GM10248 (cell line): ENCODE measurements at regions not wholly inside any gene's neighbourhood (a gene's known extent, or its start where the extent isn't known, plus 50 kb on each side); places are given as distances from the start of the nearest gene placed in this dataset.

Source experiments
- CTCF ChIA-PET: fragments of 300-600 bp; sonication (Branson Sonifier 250); formaldehyde crosslinking; extraction: SDS; loops from one replicate; lab custom pipeline; 2021; ENCODE audit warnings: antibody characterized with exemption; lab: Yijun Ruan, JAX
- POLR2A ChIA-PET: fragments of 350-650 bp; sonication (Branson Sonifier 250); formaldehyde crosslinking; extraction: SDS; loops from one replicate; lab custom pipeline; 2020; ENCODE audit warnings: antibody characterized with exemption; lab: Yijun Ruan, JAX
- DNase-seq: peaks from one replicate; pipeline ENCODE4 v3.0.0; 2012; ENCODE audit errors: extremely low spot score
- CTCF ChIP-seq: IDR thresholded peaks from 2 replicates; pipeline ENCODE4 v1.5.1; 2012; ENCODE audit warnings: mild to moderate bottlenecking, low read depth; ENCODE audit errors: extremely low read depth, missing control alignments, control extremely low read depth

- ChIA-PET POLR2A (no interaction called here), CTCF (interaction anchor here (1.0 to 3.8 kb wide), 3 partner anchors 8 to 30 kb away, joined by 3 to 12 read pairs (median 3); no protein-coding TSS in a partner anchor)
- no peak for TF ChIP-seq CTCF
- DNase-seq = no peak
Measured at GRCh38 chr15:47548231-47548630, 169.1 kb upstream of the SEMA6D start.

GRCh38 chr15:47548986-47549385 is 168.3 kb upstream of the SEMA6D start:
- POLR2A ChIA-PET = no interaction called here
- no peak for TF ChIP-seq CTCF
- CTCF ChIA-PET = interaction anchor here (3.8 kb wide), 1 partner anchor 11 kb away, joined by 12 read pairs; no protein-coding TSS in a partner anchor

GRCh38 chr15:47551079-47551478 is 166.2 kb upstream of the SEMA6D start:
- ChIA-PET POLR2A (no interaction called here), CTCF (interaction anchor here (1.0 to 1.4 kb wide), 4 partner anchors 10 to 534 kb away, joined by 3 to 5 read pairs (median 4); no protein-coding TSS in a partner anchor)
- no peak for TF ChIP-seq CTCF
- no peak for DNase-seq

More at GRCh38 chr15:47548986-47549385, 168.3 kb upstream of the SEMA6D start:
- no peak for DNase-seq

- TF ChIP-seq CTCF = no peak
- ChIA-PET POLR2A (no interaction called here), CTCF (interaction anchor here (1.4 kb wide), 2 partner anchors 10 to 437 kb away, joined by 4 to 5 read pairs; no protein-coding TSS in a partner anchor)
- DNase-seq = no peak
Measured at GRCh38 chr15:47551546-47551945, 165.8 kb upstream of the SEMA6D start.

GRCh38 chr15:47552978-47553608 is 164.2 kb upstream of the SEMA6D start:
- ChIA-PET POLR2A (no interaction called here), CTCF (interaction anchor here (1.5 kb wide), 1 partner anchor 78 kb away, joined by 3 read pairs; no protein-coding TSS in a partner anchor)
- no peak for TF ChIP-seq CTCF
- no peak for DNase-seq

GRCh38 chr15:47553947-47554346 is 163.4 kb upstream of the SEMA6D start:
- CTCF ChIA-PET = interaction anchor here (1.5 kb wide), 1 partner anchor 79 kb away, joined by 3 read pairs; no protein-coding TSS in a partner anchor
- POLR2A ChIA-PET = no interaction called here
- TF ChIP-seq CTCF = no peak
- DNase-seq = no peak
